ENCODE measurements at regions not wholly inside any gene's neighbourhood (a gene's known extent, or its start where the extent isn't known, plus 50 kb on each side); places are given as distances from the start of the nearest gene placed in this dataset.

GRCh38 chr1:81109038-81109437 lies 691.7 kb upstream of the ADGRL2 start:
- DNase-seq (ENCODE audit: low read depth in 2 of 2), result no peak

- no peak for DNase-seq (ENCODE audit: low read depth in 2 of 2)
Measured at GRCh38 chr1:81097860-81098259, 702.9 kb upstream of the ADGRL2 start.

- DNase-seq (ENCODE audit: low read depth in 2 of 2), result no peak
Measured at GRCh38 chr1:81073580-81073979, 727.2 kb upstream of the ADGRL2 start.

- DNase-seq (ENCODE audit: low read depth in 2 of 2), result no peak
Measured at GRCh38 chr1:81071969-81072753, 728.6 kb upstream of the ADGRL2 start.

- DNase-seq (ENCODE audit: low read depth in 2 of 2), result no peak
Measured at GRCh38 chr1:81071072-81071858, 729.5 kb upstream of the ADGRL2 start.

- peak; percentile 21 to 41 for DNase-seq (ENCODE audit: low read depth in 2 of 2)
Measured at GRCh38 chr1:81069856-81070255, 730.9 kb upstream of the ADGRL2 start.

- no peak for DNase-seq (ENCODE audit: low read depth in 2 of 2)
Measured at GRCh38 chr1:81068726-81069125, 732.0 kb upstream of the ADGRL2 start.

GRCh38 chr1:81053826-81054225 lies 746.9 kb upstream of the ADGRL2 start:
- no peak for DNase-seq (ENCODE audit: low read depth in 2 of 2)

- no peak for DNase-seq (ENCODE audit: low read depth in 2 of 2)
Measured at GRCh38 chr1:81052162-81052561, 748.6 kb upstream of the ADGRL2 start.

GRCh38 chr1:81050390-81050789 lies 750.3 kb upstream of the ADGRL2 start:
- no peak for DNase-seq (ENCODE audit: low read depth in 2 of 2)

GRCh38 chr1:81044708-81045107 lies 756.0 kb upstream of the ADGRL2 start:
- DNase-seq (ENCODE audit: low read depth in 2 of 2), result no peak

GRCh38 chr1:81042225-81042624 lies 758.5 kb upstream of the ADGRL2 start:
- DNase-seq (ENCODE audit: low read depth in 2 of 2), result no peak

- DNase-seq (ENCODE audit: low read depth in 2 of 2), result no peak
Measured at GRCh38 chr1:81034291-81034690, 766.4 kb upstream of the ADGRL2 start.

GRCh38 chr1:81032973-81033425 lies 767.7 kb upstream of the ADGRL2 start:
- no peak for DNase-seq (ENCODE audit: low read depth in 2 of 2)

- no peak for DNase-seq (ENCODE audit: low read depth in 2 of 2)
Measured at GRCh38 chr1:81032374-81032773, 768.4 kb upstream of the ADGRL2 start.

- no peak for DNase-seq (ENCODE audit: low read depth in 2 of 2)
Measured at GRCh38 chr1:81030441-81030840, 770.3 kb upstream of the ADGRL2 start.

- no peak for DNase-seq (ENCODE audit: low read depth in 2 of 2)
Measured at GRCh38 chr1:81029266-81029665, 771.5 kb upstream of the ADGRL2 start.

- DNase-seq (ENCODE audit: low read depth in 2 of 2), result no peak
Measured at GRCh38 chr1:81023187-81023724, 777.5 kb upstream of the ADGRL2 start.

GRCh38 chr1:81021134-81021533 lies 779.6 kb upstream of the ADGRL2 start:
- no peak for DNase-seq (ENCODE audit: low read depth in 2 of 2)

GRCh38 chr1:81020506-81020905 lies 780.2 kb upstream of the ADGRL2 start:
- DNase-seq (ENCODE audit: low read depth in 2 of 2), result no peak

- no peak for DNase-seq (ENCODE audit: low read depth in 2 of 2)
Measured at GRCh38 chr1:81010126-81010525, 790.6 kb upstream of the ADGRL2 start.

- DNase-seq (ENCODE audit: low read depth in 2 of 2), result no peak
Measured at GRCh38 chr1:81008293-81008692, 792.4 kb upstream of the ADGRL2 start.

GRCh38 chr1:81007024-81007423 lies 793.7 kb upstream of the ADGRL2 start:
- peak in 1 of 2 experiments; percentile 22 for DNase-seq (ENCODE audit: low read depth in 2 of 2)
